ENCODE measurements at regions not wholly inside any gene's neighbourhood (a gene's known extent, or its start where the extent isn't known, plus 50 kb on each side); places are given as distances from the start of the nearest gene placed in this dataset.

GRCh38 chr4:147222906-147223305 lies 258.0 kb upstream of the EDNRA start:
- TF ChIP-seq POLR2A (IDR thresholded peaks at IDR 0.05; ENCODE audit: low read length): no peak
- TF ChIP-seq GATA1 (IDR thresholded peaks at IDR 0.05; ENCODE audit: low read depth, low read length): no peak

Data from erythroblast (primary cell).